Activated CD4-positive, alpha-beta T cell treated with anti-CD3 and anti-CD28 coated beads, Interleukin-2, amount 50 U/mL, for 48 hours (primary cell): ENCODE measurements at regions not wholly inside any gene's neighbourhood (a gene's known extent, or its start where the extent isn't known, plus 50 kb on each side); places are given as distances from the start of the nearest gene placed in this dataset.
"Not testable (repeated sequence)": the region's sequence is repeated elsewhere in the genome, so short reads cannot be mapped to it uniquely, and the experiment has no call there.

Experiments
- DNase-seq, 2 experiments: peaks; one replicate each; pipeline ENCODE4 v3.0.0-alpha.2; 2020

GRCh38 chr2:239831001-239831731 is 194.0 kb downstream of the NDUFA10 start:
- DNase-seq = no peak

GRCh38 chr2:239830121-239831000 is 194.8 kb downstream of the NDUFA10 start:
- DNase-seq = no peak

GRCh38 chr2:239829326-239829725 is 195.8 kb downstream of the NDUFA10 start:
- no peak for DNase-seq

- not testable (repeated sequence) for DNase-seq
Measured at GRCh38 chr2:239828973-239829275, 196.2 kb downstream of the NDUFA10 start.

GRCh38 chr2:239828192-239828972 is 196.8 kb downstream of the NDUFA10 start:
- no peak for DNase-seq

GRCh38 chr2:239827523-239827890 is 197.6 kb downstream of the NDUFA10 start:
- no peak for DNase-seq

- no peak for DNase-seq
Measured at GRCh38 chr2:239826786-239827522, 198.2 kb downstream of the NDUFA10 start.

GRCh38 chr2:239826376-239826775 is 198.8 kb downstream of the NDUFA10 start:
- DNase-seq = no peak

GRCh38 chr2:239825705-239825979 is 199.5 kb downstream of the NDUFA10 start:
- DNase-seq = no peak

- DNase-seq = no peak
Measured at GRCh38 chr2:239824866-239825704, 200.1 kb downstream of the NDUFA10 start.

- no peak for DNase-seq
Measured at GRCh38 chr2:239824046-239824694, 201.0 kb downstream of the NDUFA10 start.

GRCh38 chr2:239822146-239822831 is 202.9 kb downstream of the NDUFA10 start:
- DNase-seq = peak; percentile 44 to 48

GRCh38 chr2:239821694-239822075 is 203.5 kb downstream of the NDUFA10 start:
- DNase-seq = no peak

GRCh38 chr2:239820836-239821693 is 204.1 kb downstream of the NDUFA10 start:
- DNase-seq = no peak

GRCh38 chr2:239819974-239820555 is 205.1 kb downstream of the NDUFA10 start:
- DNase-seq = peak; percentile 11 to 21

- DNase-seq = no peak
Measured at GRCh38 chr2:239819091-239819973, 205.8 kb downstream of the NDUFA10 start.

GRCh38 chr2:239818531-239819011 is 206.6 kb downstream of the NDUFA10 start:
- DNase-seq = no peak

- DNase-seq = no peak
Measured at GRCh38 chr2:239818086-239818485, 207.1 kb downstream of the NDUFA10 start.
